H1 (cell line): ENCODE measurements at regions not wholly inside any gene's neighbourhood (a gene's known extent, or its start where the extent isn't known, plus 50 kb on each side); places are given as distances from the start of the nearest gene placed in this dataset.

ENCODE experiments used
- CTCF ChIA-PET: fragments of 300-600 bp; sonication (Branson Sonifier 250); formaldehyde crosslinking; loops from one replicate; lab custom pipeline; 2021; ENCODE audit not compliant: partially characterized antibody; lab: Charles Lee
- POLR2A ChIA-PET: fragments of 300-600 bp; sonication (Branson Sonifier 250); formaldehyde crosslinking; loops from one replicate; lab custom pipeline; 2021; ENCODE audit warnings: inconsistent platforms; ENCODE audit not compliant: partially characterized antibody; lab: Charles Lee
- DNase-seq, 2 experiments: peaks; one replicate each; pipeline versions ENCODE4 v3.0.0 to v3.0.0-alpha.2; 2010 to 2022; ENCODE audit warnings: low spot score in 2 of 2, low read depth in 1 of 2, mixed read lengths in 1 of 2
- FAIRE-seq: peaks from 2 replicates; lab custom pipeline; 2011; peaks lifted over from hg19 to GRCh38; lab: Jason Lieb, UNC
- H2AFZ ChIP-seq: 2 replicates; pipeline ENCODE4 v1.8.1; 2012; ENCODE audit warnings: low read length, inconsistent platforms
- H2AK5ac ChIP-seq: 2 replicates; pipeline ENCODE4 v1.6.1; 2013; ENCODE audit warnings: low read depth, low read length
- H2BK120ac ChIP-seq: replicated peaks from 2 replicates; pipeline ENCODE3; 2013; ENCODE audit warnings: low read depth, low read length, inconsistent platforms
- H2BK12ac ChIP-seq: 2 replicates; pipeline ENCODE4 v1.6.1; 2013; ENCODE audit warnings: low read depth, low read length
- H2BK15ac ChIP-seq: 2 replicates; pipeline ENCODE4 v1.6.1; 2013; ENCODE audit warnings: low read length
- H2BK20ac ChIP-seq: 2 replicates; pipeline ENCODE4 v1.6.1; 2013; ENCODE audit warnings: low read length
- H2BK5ac ChIP-seq: 2 replicates; pipeline ENCODE4 v1.6.1; 2013; ENCODE audit warnings: low read depth, low read length
- H3K14ac ChIP-seq: 2 replicates; pipeline ENCODE4 v1.6.1; 2013; ENCODE audit warnings: inconsistent platforms; ENCODE audit not compliant: insufficient read length
- H3K18ac ChIP-seq: 2 replicates; pipeline ENCODE4 v1.6.1; 2013; ENCODE audit warnings: low read length; ENCODE audit errors: extremely low read depth
- H3K23ac ChIP-seq: 2 replicates; pipeline ENCODE4 v1.6.1; 2013; ENCODE audit warnings: inconsistent platforms; ENCODE audit not compliant: insufficient read length
- H3K23me2 ChIP-seq: 2 replicates; pipeline ENCODE4 v1.6.1; 2013; ENCODE audit warnings: low read depth, low read length
- H3K27ac ChIP-seq: 2 replicates; pipeline ENCODE4 v1.6.1; 2011; ENCODE audit warnings: low read depth, low read length, inconsistent platforms
- H3K27me3 ChIP-seq, 4 experiments: replicated peaks in 1 of 4; 1 replicate in 1 of 4; 2 replicates in 3 of 4; pipeline versions ENCODE4 v1.6.1 to v1.8.1; 2011 to 2013; ENCODE audit warnings: low read length in 3 of 4, mild to moderate bottlenecking in 3 of 4, inconsistent platforms in 2 of 4, mixed read lengths in 2 of 4, moderate library complexity in 1 of 4; ENCODE audit not compliant: control insufficient read depth in 3 of 4, insufficient read depth in 3 of 4; ENCODE audit errors: extremely low read depth in 1 of 4
- H3K36me3 ChIP-seq, 4 experiments: 2 replicates each; pipeline versions ENCODE4 v1.6.1 to v1.8.1; 2011 to 2013; ENCODE audit warnings: mild to moderate bottlenecking in 4 of 4, low read length in 3 of 4, moderate library complexity in 2 of 4, control low read depth in 1 of 4, inconsistent platforms in 1 of 4; ENCODE audit not compliant: insufficient read depth in 4 of 4, control insufficient read depth in 2 of 4
- H3K4ac ChIP-seq: replicated peaks from 2 replicates; pipeline ENCODE3; 2013; ENCODE audit warnings: low read length, low read depth, mixed read lengths, inconsistent platforms; ENCODE audit not compliant: insufficient read length
- H3K4me1 ChIP-seq, 4 experiments: replicated peaks in 1 of 4; 1 replicate in 1 of 4; 2 replicates in 3 of 4; pipeline versions ENCODE4 v1.6.1 to v1.8.1; 2011 to 2013; ENCODE audit warnings: low read length in 3 of 4, inconsistent platforms in 2 of 4, mixed read lengths in 1 of 4; ENCODE audit not compliant: insufficient read depth in 4 of 4, control insufficient read depth in 3 of 4
- H3K4me2 ChIP-seq, 2 experiments: 2 replicates each; pipeline versions ENCODE4 v1.6.1 to v1.8.1; 2011 to 2013; ENCODE audit warnings: low read depth in 2 of 2, low read length in 2 of 2, control low read depth in 1 of 2, inconsistent platforms in 1 of 2, mild to moderate bottlenecking in 1 of 2; ENCODE audit not compliant: insufficient read depth in 1 of 2
- H3K4me3 ChIP-seq, 4 experiments: fragments of 200-600, 300-600 bp in 1 of 4; sonication (generic), shearing (Covaris generic), sonication (Bioruptor Twin) in 1 of 4; 2 replicates each; pipeline versions ENCODE4 v1.5.1 to v1.8.1; 2011 to 2016; ENCODE audit warnings: low read length in 4 of 4, low read depth in 3 of 4, control low read depth in 2 of 4, inconsistent platforms in 2 of 4, mild to moderate bottlenecking in 2 of 4, mixed read lengths in 1 of 4, moderate library complexity in 1 of 4; ENCODE audit not compliant: insufficient read depth in 2 of 4; ENCODE audit errors: extremely low read depth in 1 of 4
- H3K56ac ChIP-seq: replicated peaks from 2 replicates; pipeline ENCODE3; 2013; ENCODE audit warnings: low read depth, mild to moderate bottlenecking, mixed read lengths, low read length, inconsistent platforms; ENCODE audit not compliant: insufficient read length
- H3K79me1 ChIP-seq: 2 replicates; pipeline ENCODE4 v1.6.1; 2013; ENCODE audit warnings: low read depth, low read length, control low read depth
- H3K79me2 ChIP-seq, 2 experiments: 2 replicates each; pipeline versions ENCODE4 v1.6.1 to v1.8.1; 2012 to 2013; ENCODE audit warnings: low read length in 2 of 2, mild to moderate bottlenecking in 2 of 2, inconsistent platforms in 1 of 2; ENCODE audit not compliant: insufficient read depth in 2 of 2, control insufficient read depth in 1 of 2
- H3K9ac ChIP-seq, 4 experiments: replicated peaks in 1 of 4; 1 replicate in 1 of 4; 2 replicates in 3 of 4; pipeline versions ENCODE4 v1.6.1 to v1.8.1; 2011 to 2013; ENCODE audit warnings: low read depth in 3 of 4, low read length in 3 of 4, control low read depth in 2 of 4, mild to moderate bottlenecking in 2 of 4, moderate library complexity in 2 of 4, inconsistent platforms in 1 of 4; ENCODE audit errors: extremely low read depth in 1 of 4
- H3K9me3 ChIP-seq, 2 experiments: 2 replicates each; pipeline versions ENCODE4 v1.6.1 to v1.8.1; 2012 to 2013; ENCODE audit warnings: mild to moderate bottlenecking in 2 of 2, moderate library complexity in 2 of 2, control low read depth in 1 of 2, inconsistent platforms in 1 of 2, low read depth in 1 of 2, low read length in 1 of 2, mixed read lengths in 1 of 2; ENCODE audit not compliant: insufficient read depth in 2 of 2
- H4K20me1 ChIP-seq, 2 experiments: replicated peaks in 1 of 2; 2 replicates each; pipeline versions ENCODE3 to v1.8.1; 2011 to 2013; ENCODE audit warnings: inconsistent platforms in 2 of 2, low read length in 2 of 2, mild to moderate bottlenecking in 1 of 2; ENCODE audit not compliant: insufficient read depth in 2 of 2, control insufficient read depth in 1 of 2
- H4K5ac ChIP-seq: 2 replicates; pipeline ENCODE4 v1.6.1; 2013; ENCODE audit warnings: low read length, low read depth, mixed read lengths, inconsistent platforms; ENCODE audit not compliant: insufficient read length
- H4K8ac ChIP-seq: 2 replicates; pipeline ENCODE4 v1.8.0; 2013; ENCODE audit warnings: mild to moderate bottlenecking, moderate library complexity, low read length, inconsistent platforms; ENCODE audit not compliant: insufficient read depth; ENCODE audit errors: extremely low read depth
- H4K91ac ChIP-seq: replicated peaks from 2 replicates; pipeline ENCODE3; 2013; ENCODE audit warnings: low read length, mixed read lengths, inconsistent platforms; ENCODE audit not compliant: insufficient read length
- BCL11A ChIP-seq, 2 experiments: IDR thresholded peaks; one replicate each; pipeline ENCODE4 v1.6.1; 2011; ENCODE audit warnings: low read depth in 2 of 2, low read length in 2 of 2, mild to moderate bottlenecking in 2 of 2
- CEBPB ChIP-seq: IDR thresholded peaks from 2 replicates; pipeline ENCODE4 v1.6.1; 2012; ENCODE audit warnings: low read depth, low read length
- CHD1 ChIP-seq: IDR thresholded peaks from 2 replicates; pipeline ENCODE4 v1.6.1; 2012; ENCODE audit warnings: low read depth, low read length, improper control_type of control experiment
- CREB1 ChIP-seq: IDR thresholded peaks from 2 replicates; pipeline ENCODE4 v1.6.1; 2012; ENCODE audit warnings: inconsistent platforms
- GABPA ChIP-seq: IDR thresholded peaks from 2 replicates; pipeline ENCODE4 v1.6.1; 2011; ENCODE audit warnings: mild to moderate bottlenecking, low read length, moderate library complexity, borderline replicate concordance; ENCODE audit not compliant: insufficient read depth
- JUN ChIP-seq: IDR thresholded peaks from 2 replicates; pipeline ENCODE4 v1.6.1; 2011; ENCODE audit warnings: low read depth, mild to moderate bottlenecking, improper control_type of control experiment, low read length
- KDM1A ChIP-seq: fragments of 200-600, 300-600 bp; sonication (generic); IDR thresholded peaks from 2 replicates; pipeline ENCODE4 v1.7.1; 2016; ENCODE audit warnings: mild to moderate bottlenecking, low read length, borderline replicate concordance
- RBBP5 ChIP-seq: IDR thresholded peaks from 2 replicates; pipeline ENCODE4 v1.7.1; 2012; ENCODE audit warnings: low read depth, mild to moderate bottlenecking, inconsistent platforms, low read length, moderate library complexity, borderline replicate concordance
- SP1 ChIP-seq: IDR thresholded peaks from 2 replicates; pipeline ENCODE4 v1.6.1; 2011; ENCODE audit warnings: low read depth, low read length
- SP4 ChIP-seq: IDR thresholded peaks from 2 replicates; pipeline ENCODE4 v1.6.1; 2012; ENCODE audit warnings: low read length, inconsistent platforms
- TCF12 ChIP-seq: IDR thresholded peaks from 2 replicates; pipeline ENCODE4 v1.6.1; 2011; ENCODE audit warnings: low read depth, mild to moderate bottlenecking, low read length
- YY1 ChIP-seq: IDR thresholded peaks from 2 replicates; pipeline ENCODE4 v1.6.1; 2011; ENCODE audit warnings: low read depth, mild to moderate bottlenecking, low read length
- ZNF274 ChIP-seq: IDR thresholded peaks from 2 replicates; pipeline ENCODE4 v1.7.0; 2012; ENCODE audit warnings: low read length, borderline replicate concordance; ENCODE audit errors: extremely low read depth
- WGBS, 2 experiments: shearing (Covaris generic) in 1 of 2; methylation state at CpG; one replicate each; pipeline versions ENCODE4 v1.1.6 to v1.1.7; 2013 to 2015; ENCODE audit warnings: low lambda C conversion rate in 2 of 2, mixed read lengths in 2 of 2, inconsistent platforms in 1 of 2, low coverage in 1 of 2, missing lambda C conversion rate in 1 of 2; ENCODE audit not compliant: insufficient replicate concordance in 2 of 2, insufficient coverage in 1 of 2, insufficient read length in 1 of 2; ENCODE audit errors: extremely low coverage in 1 of 2, missing lambda C conversion rate in 1 of 2; 5-methylcytosine and 5-hydroxymethylcytosine counted together
- TF ChIP-seq, protein P1 (sequence below): IDR thresholded peaks from 2 replicates; pipeline ENCODE4 v1.6.1; 2012; ENCODE audit warnings: low read length, inconsistent platforms
- TF ChIP-seq, protein P2 (sequence below): IDR thresholded peaks from 2 replicates; pipeline ENCODE4 v1.6.1; 2012; ENCODE audit warnings: inconsistent platforms

DNA sequence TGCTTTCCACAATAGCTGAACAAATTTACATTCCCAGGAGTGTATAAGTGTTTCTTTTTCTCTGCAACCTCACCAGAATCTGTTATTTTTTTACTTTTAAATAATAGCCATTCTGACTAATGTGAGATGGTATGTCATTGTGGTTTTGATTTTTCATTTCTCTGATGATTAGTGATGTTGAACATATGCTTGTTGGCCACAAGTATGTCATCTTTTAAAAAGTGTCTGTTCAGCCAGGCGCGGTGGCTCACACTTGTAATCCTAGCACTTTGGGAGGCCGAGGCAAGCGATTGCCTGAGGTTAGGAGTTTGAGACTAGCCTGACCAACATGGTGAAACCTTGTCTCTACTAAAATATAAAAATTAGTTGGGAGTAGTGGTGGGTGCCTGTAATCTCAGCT lies 619.3 kb downstream of the SI start:
- POLR2A ChIA-PET: no interaction called here
- H3K4me1 ChIP-seq: no peaks in the 10 kb centered on the region
- TF ChIP-seq CREB1: no peak
- TF ChIP-seq RBBP5: no peak
- TF ChIP-seq SP1: no peak
- no peak for TF ChIP-seq JUN
- TF ChIP-seq CEBPB: no peak
- no peak for TF ChIP-seq TCF12
- no peak for TF ChIP-seq SP4
- no peak for TF ChIP-seq ZNF274
- TF ChIP-seq, protein P1, sequence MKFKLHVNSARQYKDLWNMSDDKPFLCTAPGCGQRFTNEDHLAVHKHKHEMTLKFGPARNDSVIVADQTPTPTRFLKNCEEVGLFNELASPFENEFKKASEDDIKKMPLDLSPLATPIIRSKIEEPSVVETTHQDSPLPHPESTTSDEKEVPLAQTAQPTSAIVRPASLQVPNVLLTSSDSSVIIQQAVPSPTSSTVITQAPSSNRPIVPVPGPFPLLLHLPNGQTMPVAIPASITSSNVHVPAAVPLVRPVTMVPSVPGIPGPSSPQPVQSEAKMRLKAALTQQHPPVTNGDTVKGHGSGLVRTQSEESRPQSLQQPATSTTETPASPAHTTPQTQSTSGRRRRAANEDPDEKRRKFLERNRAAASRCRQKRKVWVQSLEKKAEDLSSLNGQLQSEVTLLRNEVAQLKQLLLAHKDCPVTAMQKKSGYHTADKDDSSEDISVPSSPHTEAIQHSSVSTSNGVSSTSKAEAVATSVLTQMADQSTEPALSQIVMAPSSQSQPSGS: no peak
- TF ChIP-seq KDM1A: no peak
- TF ChIP-seq BCL11A (IDR thresholded peaks at IDR 0.05; ENCODE audit: low read depth in 2 of 2, low read length in 2 of 2): no peak
- no peak for TF ChIP-seq CHD1
- no peak for TF ChIP-seq GABPA
- TF ChIP-seq YY1: no peak
- TF ChIP-seq, protein P2, sequence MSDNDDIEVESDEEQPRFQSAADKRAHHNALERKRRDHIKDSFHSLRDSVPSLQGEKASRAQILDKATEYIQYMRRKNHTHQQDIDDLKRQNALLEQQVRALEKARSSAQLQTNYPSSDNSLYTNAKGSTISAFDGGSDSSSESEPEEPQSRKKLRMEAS: no peak

More for the DNA sequence above, 619.3 kb downstream of the SI start:
- H3K23ac ChIP-seq: no peak overlapping the region
- WGBS, 2 experiments: 95% methylated on average over 4 of the region's 4 CpGs; no CpG with 5 or more reads in 1 of the 2 experiments
- no peak overlapping the region for H2BK12ac ChIP-seq
- H2BK120ac ChIP-seq: no peak overlapping the region
- no peak overlapping the region for H3K18ac ChIP-seq
- H2BK5ac ChIP-seq: no peak overlapping the region
- H3K36me3 ChIP-seq: no peaks in the 10 kb centered on the region
- no peak overlapping the region for H2BK15ac ChIP-seq
- H3K27me3 ChIP-seq: no peaks in the 10 kb centered on the region
- H4K5ac ChIP-seq: no peak overlapping the region
- H2AK5ac ChIP-seq: no peak overlapping the region
- CTCF ChIA-PET: interaction anchor here (1.0 kb wide), 1 partner anchor 11 kb away, joined by 3 read pairs; no protein-coding TSS in a partner anchor
- no peak for FAIRE-seq
- no peak overlapping the region for H3K56ac ChIP-seq
- H3K23me2 ChIP-seq: no peaks in the 10 kb centered on the region
- no peaks in the 10 kb centered on the region for H3K79me2 ChIP-seq
- H2AFZ ChIP-seq: no peak overlapping the region
- no peak overlapping the region for H2BK20ac ChIP-seq
- no peak overlapping the region for H3K4me2 ChIP-seq
- no peak overlapping the region for H3K9ac ChIP-seq
- no peak overlapping the region for H3K14ac ChIP-seq
- H3K9me3 ChIP-seq: no peaks in the 10 kb centered on the region
- no peak overlapping the region for H3K27ac ChIP-seq
- H4K91ac ChIP-seq: no peak overlapping the region
- H3K4me3 ChIP-seq: no peak overlapping the region
- H3K4ac ChIP-seq: no peak overlapping the region
- no peaks in the 10 kb centered on the region for H3K79me1 ChIP-seq
- H4K20me1 ChIP-seq: no peaks in the 10 kb centered on the region
- no peak overlapping the region for H4K8ac ChIP-seq
- DNase-seq: no peak
